Kidney epithelial cell (primary cell): ENCODE measurements at regions not wholly inside any gene's neighbourhood (a gene's known extent, or its start where the extent isn't known, plus 50 kb on each side); places are given as distances from the start of the nearest gene placed in this dataset.

ENCODE experiments used
- DNase-seq: peaks from one replicate; pipeline ENCODE4 v3.0.0-alpha.2; 2010; ENCODE audit warnings: low read depth
- H3K27me3 ChIP-seq: 2 replicates; pipeline ENCODE4 v1.6.0; 2011; ENCODE audit warnings: low read length; ENCODE audit not compliant: control insufficient read depth, insufficient read depth
- H3K36me3 ChIP-seq: 2 replicates; pipeline ENCODE4 v1.5.1; 2011; ENCODE audit warnings: low read length; ENCODE audit not compliant: control insufficient read depth, insufficient read depth
- H3K4me3 ChIP-seq: 2 replicates; pipeline ENCODE4 v1.5.1; 2011; ENCODE audit warnings: low read depth, mild to moderate bottlenecking, control low read depth, low read length
- TF ChIP-seq, protein P1 (sequence below): IDR thresholded peaks from 2 replicates; pipeline ENCODE4 v1.5.1; 2011; ENCODE audit warnings: mild to moderate bottlenecking, moderate library complexity, low read length, control low read depth, inconsistent platforms; ENCODE audit not compliant: insufficient read depth, poor library complexity, severe bottlenecking

DNA sequence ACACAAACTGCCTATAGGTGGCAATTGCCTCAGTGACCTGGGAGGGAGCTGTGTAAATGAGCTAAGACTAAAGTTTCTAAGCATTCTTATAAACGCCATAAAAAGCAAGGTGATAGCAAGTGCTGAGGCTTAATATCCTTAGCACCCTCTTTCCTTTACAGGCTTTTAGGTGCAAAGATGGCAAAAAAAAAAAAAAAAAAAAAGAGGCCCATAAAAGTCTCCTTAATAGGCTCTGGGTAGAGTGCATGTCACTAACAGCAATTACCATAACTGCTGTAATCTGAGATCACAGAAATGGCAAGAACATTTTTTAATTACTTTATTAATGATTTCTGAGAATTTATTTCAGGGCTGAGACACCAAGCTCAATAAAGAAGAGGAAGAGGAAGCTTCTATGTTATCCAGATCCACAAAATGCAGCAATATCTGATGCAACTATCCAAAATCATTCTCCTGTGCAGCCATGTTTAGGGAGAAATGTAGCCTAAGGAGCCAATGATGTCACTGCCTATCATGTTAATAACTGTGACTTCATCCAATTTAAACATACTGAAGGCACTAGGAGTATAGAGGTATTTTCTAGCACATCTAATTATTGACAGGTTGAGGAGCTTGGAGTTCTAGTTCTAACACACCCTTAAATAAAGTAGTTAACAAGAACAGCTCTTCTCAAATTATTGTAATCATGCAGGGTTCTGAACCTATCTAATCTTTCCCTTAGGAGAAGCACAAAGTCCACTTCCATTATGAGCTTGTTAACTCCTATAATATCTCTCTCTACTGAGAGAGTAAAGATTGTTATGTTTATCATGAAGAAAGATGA lies 804.3 kb upstream of the ACVR2A start:
- Histone ChIP-seq H3K36me3 (no peaks in the 10 kb centered on the region), H3K4me3 (no peak overlapping the region), H3K27me3 (no peaks in the 10 kb centered on the region)
- TF ChIP-seq, protein P1, sequence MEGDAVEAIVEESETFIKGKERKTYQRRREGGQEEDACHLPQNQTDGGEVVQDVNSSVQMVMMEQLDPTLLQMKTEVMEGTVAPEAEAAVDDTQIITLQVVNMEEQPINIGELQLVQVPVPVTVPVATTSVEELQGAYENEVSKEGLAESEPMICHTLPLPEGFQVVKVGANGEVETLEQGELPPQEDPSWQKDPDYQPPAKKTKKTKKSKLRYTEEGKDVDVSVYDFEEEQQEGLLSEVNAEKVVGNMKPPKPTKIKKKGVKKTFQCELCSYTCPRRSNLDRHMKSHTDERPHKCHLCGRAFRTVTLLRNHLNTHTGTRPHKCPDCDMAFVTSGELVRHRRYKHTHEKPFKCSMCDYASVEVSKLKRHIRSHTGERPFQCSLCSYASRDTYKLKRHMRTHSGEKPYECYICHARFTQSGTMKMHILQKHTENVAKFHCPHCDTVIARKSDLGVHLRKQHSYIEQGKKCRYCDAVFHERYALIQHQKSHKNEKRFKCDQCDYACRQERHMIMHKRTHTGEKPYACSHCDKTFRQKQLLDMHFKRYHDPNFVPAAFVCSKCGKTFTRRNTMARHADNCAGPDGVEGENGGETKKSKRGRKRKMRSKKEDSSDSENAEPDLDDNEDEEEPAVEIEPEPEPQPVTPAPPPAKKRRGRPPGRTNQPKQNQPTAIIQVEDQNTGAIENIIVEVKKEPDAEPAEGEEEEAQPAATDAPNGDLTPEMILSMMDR: no peak
- DNase-seq: no peak

DNA sequence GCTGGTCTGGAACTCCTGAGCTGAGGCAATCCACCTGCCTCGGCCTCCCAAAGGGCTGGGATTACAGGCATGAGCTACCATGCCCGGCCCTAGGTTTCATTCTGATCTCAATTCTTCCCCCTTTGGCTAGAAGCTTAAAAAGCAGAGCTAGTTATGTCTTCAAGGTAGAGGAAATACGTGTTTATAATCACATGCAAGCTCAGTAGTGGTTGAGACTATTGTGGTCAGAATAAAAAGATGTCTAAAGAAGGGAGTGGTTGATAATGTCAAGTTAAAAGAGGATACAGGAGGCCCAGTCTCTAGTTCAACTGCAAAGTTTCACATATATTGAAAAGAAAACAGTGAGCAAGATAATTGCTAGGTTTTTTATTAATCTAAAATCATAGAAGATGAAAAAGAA lies 807.8 kb upstream of the ACVR2A start:
- no peak overlapping the region for H3K4me3 ChIP-seq
- no peak for DNase-seq
- TF ChIP-seq, protein P1: no peak
- H3K36me3 ChIP-seq: no peaks in the 10 kb centered on the region
- H3K27me3 ChIP-seq: no peaks in the 10 kb centered on the region

DNA sequence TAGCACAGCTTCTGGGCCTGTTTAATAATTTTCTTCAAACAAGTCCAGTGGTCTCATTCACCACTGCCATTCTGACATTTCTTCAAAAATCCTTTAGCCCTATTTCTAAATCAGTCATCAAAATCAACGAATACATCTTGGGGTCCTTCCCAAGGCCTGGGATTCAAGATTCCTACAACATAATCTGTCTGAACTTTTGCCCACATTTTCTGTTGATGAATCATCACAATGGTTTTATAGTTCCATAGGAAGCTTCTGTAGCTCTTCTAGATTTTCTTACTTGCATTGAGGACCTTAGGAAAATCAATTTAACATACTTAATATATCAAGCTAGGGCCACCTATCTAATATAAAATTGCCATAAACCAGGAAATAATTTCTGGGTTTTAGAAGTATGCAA lies 811.8 kb upstream of the ACVR2A start:
- TF ChIP-seq, protein P1: no peak
- Histone ChIP-seq H3K36me3 (no peaks in the 10 kb centered on the region), H3K4me3 (no peak overlapping the region), H3K27me3 (no peaks in the 10 kb centered on the region)
- DNase-seq: no peak

DNA sequence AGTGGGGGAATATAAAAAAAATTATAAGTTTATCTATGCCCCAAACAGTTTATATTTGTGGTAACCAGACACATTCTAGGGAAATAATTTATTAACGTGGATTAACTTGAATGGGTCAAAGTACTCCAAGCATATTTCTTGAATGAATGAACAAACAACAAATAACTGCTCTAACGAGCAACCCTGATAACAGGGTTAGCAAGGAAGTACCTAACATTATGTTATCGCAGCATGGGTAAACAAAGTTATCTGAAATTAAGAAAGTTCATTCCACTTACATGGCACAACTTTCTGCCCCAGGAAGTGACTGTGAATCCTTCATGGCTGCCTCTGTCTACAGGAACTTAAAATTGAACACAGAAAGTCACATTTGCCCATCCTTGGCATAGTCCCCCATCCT lies 812.9 kb upstream of the ACVR2A start:
- TF ChIP-seq, protein P1: no peak
- H3K36me3 ChIP-seq: no peaks in the 10 kb centered on the region
- no peak for DNase-seq
- no peaks in the 10 kb centered on the region for H3K27me3 ChIP-seq
- no peak overlapping the region for H3K4me3 ChIP-seq

DNA sequence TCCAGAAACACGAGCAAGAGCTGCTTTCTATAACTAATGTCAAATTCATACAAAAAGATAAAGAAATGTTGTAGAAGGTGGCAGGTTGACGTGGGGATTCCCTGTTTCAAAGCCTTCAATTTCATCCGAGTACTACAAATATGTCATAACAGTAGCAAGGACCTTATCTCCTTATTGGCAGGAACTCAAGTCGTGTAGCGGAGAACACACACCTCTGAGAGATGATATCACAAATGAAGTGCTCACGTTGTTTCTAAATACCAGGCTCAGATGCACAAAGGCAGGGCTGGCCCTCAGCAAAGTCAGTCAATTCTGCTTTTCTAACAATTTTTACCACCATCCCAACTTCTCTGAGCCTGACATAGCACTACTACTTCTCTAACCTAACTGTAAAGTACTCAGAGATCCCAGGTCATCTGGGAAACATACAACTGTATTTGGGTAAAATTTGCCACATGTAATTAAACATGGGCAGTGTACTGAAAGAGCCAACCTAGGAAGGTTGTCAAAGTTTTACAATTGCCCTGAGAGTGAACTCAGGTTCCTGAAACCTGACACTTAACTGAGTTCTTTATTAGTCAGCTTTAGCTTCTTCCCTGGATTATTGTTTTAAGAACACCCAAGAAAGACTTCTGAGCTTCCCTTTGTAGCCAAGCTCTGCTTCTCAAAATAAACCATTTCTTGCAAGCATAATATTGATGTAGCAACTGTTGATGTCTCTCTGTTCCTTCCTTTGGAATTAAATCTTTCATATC lies 813.7 kb upstream of the ACVR2A start:
- TF ChIP-seq, protein P1: no peak
- DNase-seq: peak; percentile 49
- Histone ChIP-seq H3K27me3 (no peaks in the 10 kb centered on the region), H3K36me3 (no peaks in the 10 kb centered on the region), H3K4me3 (no peak overlapping the region)
